ENCODE measurements at regions not wholly inside any gene's neighbourhood (a gene's known extent, or its start where the extent isn't known, plus 50 kb on each side); places are given as distances from the start of the nearest gene placed in this dataset.

- ChIA-PET POLR2A (ENCODE audit: partially characterized antibody) (no interaction called here), CTCF (ENCODE audit: partially characterized antibody) (no interaction called here)
- no peak overlapping the region for H3K18ac ChIP-seq (ENCODE audit: extremely low read depth, low read length)
- no peak overlapping the region for H2AK5ac ChIP-seq (ENCODE audit: low read depth, low read length)
- H4K5ac ChIP-seq (ENCODE audit: insufficient read length, low read depth, low read length), result no peak overlapping the region
- H2BK20ac ChIP-seq (ENCODE audit: low read length), result no peak overlapping the region
- H3K27ac ChIP-seq (ENCODE audit: low read depth, low read length), result no peak overlapping the region
- H3K56ac ChIP-seq (replicated peaks; ENCODE audit: insufficient read length, low read depth, low read length), result no peak overlapping the region
- H2BK5ac ChIP-seq (ENCODE audit: low read depth, low read length), result no peak overlapping the region
- H3K36me3 ChIP-seq (ENCODE audit: control insufficient read depth in 2 of 4, insufficient read depth in 4 of 4, low read length in 3 of 4), result no peaks in the 10 kb centered on the region
- H2BK12ac ChIP-seq (ENCODE audit: low read depth, low read length), result no peak overlapping the region
- H3K9ac ChIP-seq (replicated peaks in 1 of 4; ENCODE audit: extremely low read depth in 1 of 4, low read depth in 3 of 4, low read length in 3 of 4), result no peak overlapping the region
- H2BK120ac ChIP-seq (replicated peaks; ENCODE audit: low read depth, low read length), result no peak overlapping the region
- no peak overlapping the region for H4K8ac ChIP-seq (ENCODE audit: extremely low read depth, insufficient read depth, low read length)
- no peak overlapping the region for H3K4me3 ChIP-seq (ENCODE audit: extremely low read depth in 1 of 4, insufficient read depth in 2 of 4, low read depth in 3 of 4, low read length in 4 of 4)
- no peak overlapping the region for H3K23ac ChIP-seq (ENCODE audit: insufficient read length)
- FAIRE-seq, result no peak
- no peak overlapping the region for H3K14ac ChIP-seq (ENCODE audit: insufficient read length)
- H4K20me1 ChIP-seq (replicated peaks in 1 of 2; ENCODE audit: control insufficient read depth in 1 of 2, insufficient read depth in 2 of 2, low read length in 2 of 2), result no peaks in the 10 kb centered on the region
- no peak overlapping the region for H4K91ac ChIP-seq (replicated peaks; ENCODE audit: insufficient read length, low read length)
- 94% methylated on average over 5 of the region's 5 CpGs; no CpG with 5 or more reads in 1 of the 2 experiments for WGBS, 2 experiments (ENCODE audit: extremely low coverage in 1 of 2, insufficient coverage in 1 of 2, insufficient read length in 1 of 2, insufficient replicate concordance in 2 of 2, low coverage in 1 of 2, low lambda C conversion rate in 2 of 2, missing lambda C conversion rate in 1 of 2)
- H2BK15ac ChIP-seq (ENCODE audit: low read length), result no peak overlapping the region
- no peaks in the 10 kb centered on the region for H3K9me3 ChIP-seq (ENCODE audit: insufficient read depth in 2 of 2, low read depth in 1 of 2, low read length in 1 of 2)
- H3K79me2 ChIP-seq (ENCODE audit: control insufficient read depth in 1 of 2, insufficient read depth in 2 of 2, low read length in 2 of 2), result no peaks in the 10 kb centered on the region
- no peaks in the 10 kb centered on the region for H3K79me1 ChIP-seq (ENCODE audit: low read depth, low read length)
- no peak overlapping the region for H2AFZ ChIP-seq (ENCODE audit: low read length)
- DNase-seq (ENCODE audit: low read depth in 1 of 2, low spot score in 2 of 2), result no peak
- no peaks in the 10 kb centered on the region for H3K4me1 ChIP-seq (replicated peaks in 1 of 4; ENCODE audit: control insufficient read depth in 3 of 4, insufficient read depth in 4 of 4, low read length in 3 of 4)
- no peaks in the 10 kb centered on the region for H3K27me3 ChIP-seq (replicated peaks in 1 of 4; ENCODE audit: control insufficient read depth in 3 of 4, extremely low read depth in 1 of 4, insufficient read depth in 3 of 4, low read length in 3 of 4)
- H3K4ac ChIP-seq (replicated peaks; ENCODE audit: insufficient read length, low read depth, low read length), result no peak overlapping the region
- no peaks in the 10 kb centered on the region for H3K23me2 ChIP-seq (ENCODE audit: low read depth, low read length)
- H3K4me2 ChIP-seq (ENCODE audit: insufficient read depth in 1 of 2, low read depth in 2 of 2, low read length in 2 of 2), result no peak overlapping the region
- TF ChIP-seq USF2 (IDR thresholded peaks at IDR 0.05; ENCODE audit: low read length), result no peak
- TF ChIP-seq SIRT6 (IDR thresholded peaks at IDR 0.05; ENCODE audit: low read length), result no peak
- TF ChIP-seq MAFK (IDR thresholded peaks at IDR 0.05; ENCODE audit: low read depth, low read length), result no peak
- TF ChIP-seq SP1 (IDR thresholded peaks at IDR 0.05; ENCODE audit: low read depth, low read length), result no peak
- TF ChIP-seq EP300 (IDR thresholded peaks at IDR 0.05; ENCODE audit: borderline replicate concordance in 1 of 2, low read depth in 2 of 2, low read length in 2 of 2), result no peak
- no peak for TF ChIP-seq JUN (IDR thresholded peaks at IDR 0.05; ENCODE audit: low read depth, low read length)
- TF ChIP-seq TAF1 (IDR thresholded peaks at IDR 0.05; ENCODE audit: low read depth, low read length), result no peak
- TF ChIP-seq SP4 (IDR thresholded peaks at IDR 0.05; ENCODE audit: low read length), result no peak
- no peak for TF ChIP-seq ATF2 (IDR thresholded peaks at IDR 0.05; ENCODE audit: low read length)
- no peak for TF ChIP-seq CBX8 (IDR thresholded peaks at IDR 0.05; ENCODE audit: borderline replicate concordance, low read depth, low read length)
- no peak for TF ChIP-seq RXRA (IDR thresholded peaks at IDR 0.05; ENCODE audit: insufficient read depth, low read depth, low read length)
- no peak for TF ChIP-seq SAP30 (IDR thresholded peaks at IDR 0.05; ENCODE audit: insufficient read depth, insufficient replicate concordance, low read length)
- TF ChIP-seq POU5F1 (IDR thresholded peaks at IDR 0.05; ENCODE audit: low read depth, low read length), result no peak
These were observed 90.7 kb upstream of the TBX3 start for GRCh38 chr12:114774699-114775098.

All from H1 (cell line).